Testis (tissue), 2 donors: ENCODE measurements at regions not wholly inside any gene's neighbourhood (a gene's known extent, or its start where the extent isn't known, plus 50 kb on each side); places are given as distances from the start of the nearest gene placed in this dataset.
A peak's percentile ranks its signal among the peaks of the same experiment; 100 is the strongest.

Source experiments
- DNase-seq: peaks from one replicate; pipeline ENCODE4 v3.0.0-alpha.2; 2019
- H3K27ac ChIP-seq, 2 donors: fragments of 200-600 bp; sonication (generic); one replicate each; pipeline ENCODE4 v1.5.1; 2019
- H3K27me3 ChIP-seq: fragments of 200-600 bp; sonication (generic); one replicate; pipeline ENCODE4 v1.5.1; 2019
- H3K36me3 ChIP-seq: fragments of 200-600 bp; sonication (generic); one replicate; pipeline ENCODE4 v1.5.1; 2017; ENCODE audit warnings: low read depth; ENCODE audit errors: missing control alignments
- H3K4me1 ChIP-seq: fragments of 200-600 bp; sonication (generic); one replicate; pipeline ENCODE4 v1.5.1; 2019
- H3K4me3 ChIP-seq, 2 donors: fragments of 200-600 bp; sonication (generic); one replicate each; pipeline ENCODE4 v1.5.1; 2017 to 2019
- H3K9me3 ChIP-seq: fragments of 200-600 bp; sonication (generic); one replicate; pipeline ENCODE4 v1.5.1; 2017
- POLR2A ChIP-seq: fragments of 450-650 bp; IDR thresholded peaks from one replicate; pipeline ENCODE4 v1.6.1; 2017; ENCODE audit warnings: antibody characterized with exemption, mild to moderate bottlenecking, moderate library complexity
- WGBS, 2 donors: methylation state at CpG; one replicate each; pipeline ENCODE4 v1.1.5; 2018; 5-methylcytosine and 5-hydroxymethylcytosine counted together
- intact Hi-C: fragments of 100-400 bp; cut with DNase I; formaldehyde crosslinking; loops from one replicate; pipeline ENCODE4 v1.15.1; 2023; ENCODE audit warnings: low total_unique reads
- TF ChIP-seq, protein P1 (sequence below), 3 experiments: fragments of 450-650 bp in 2 of 3; fragments of 200-600 bp in 1 of 3; sonication (generic) in 1 of 3; IDR thresholded peaks; one replicate each; pipeline ENCODE4 v1.5.1; 2016 to 2019; ENCODE audit warnings: antibody characterized with exemption in 3 of 3, mild to moderate bottlenecking in 2 of 3, moderate library complexity in 1 of 3

- intact Hi-C loops = no loop called here
- Histone ChIP-seq H3K36me3 (no peaks in the 10 kb centered on the region), H3K9me3 (no peaks in the 10 kb centered on the region), H3K27ac (no peak overlapping the region), H3K4me3 (no peak overlapping the region), H3K4me1 (no peaks in the 10 kb centered on the region), H3K27me3 (no peaks in the 10 kb centered on the region)
- no peak for DNase-seq
- TF ChIP-seq, protein P1, sequence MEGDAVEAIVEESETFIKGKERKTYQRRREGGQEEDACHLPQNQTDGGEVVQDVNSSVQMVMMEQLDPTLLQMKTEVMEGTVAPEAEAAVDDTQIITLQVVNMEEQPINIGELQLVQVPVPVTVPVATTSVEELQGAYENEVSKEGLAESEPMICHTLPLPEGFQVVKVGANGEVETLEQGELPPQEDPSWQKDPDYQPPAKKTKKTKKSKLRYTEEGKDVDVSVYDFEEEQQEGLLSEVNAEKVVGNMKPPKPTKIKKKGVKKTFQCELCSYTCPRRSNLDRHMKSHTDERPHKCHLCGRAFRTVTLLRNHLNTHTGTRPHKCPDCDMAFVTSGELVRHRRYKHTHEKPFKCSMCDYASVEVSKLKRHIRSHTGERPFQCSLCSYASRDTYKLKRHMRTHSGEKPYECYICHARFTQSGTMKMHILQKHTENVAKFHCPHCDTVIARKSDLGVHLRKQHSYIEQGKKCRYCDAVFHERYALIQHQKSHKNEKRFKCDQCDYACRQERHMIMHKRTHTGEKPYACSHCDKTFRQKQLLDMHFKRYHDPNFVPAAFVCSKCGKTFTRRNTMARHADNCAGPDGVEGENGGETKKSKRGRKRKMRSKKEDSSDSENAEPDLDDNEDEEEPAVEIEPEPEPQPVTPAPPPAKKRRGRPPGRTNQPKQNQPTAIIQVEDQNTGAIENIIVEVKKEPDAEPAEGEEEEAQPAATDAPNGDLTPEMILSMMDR (IDR thresholded peaks at IDR 0.05) = no peak
- no peak for TF ChIP-seq POLR2A
- 52 to 73% methylated on average over 5 of the region's 5 CpGs for WGBS, 2 donors
Observed at GRCh38 chr6:3928111-3928510, 78.9 kb downstream of the FAM50B start.

DNA sequence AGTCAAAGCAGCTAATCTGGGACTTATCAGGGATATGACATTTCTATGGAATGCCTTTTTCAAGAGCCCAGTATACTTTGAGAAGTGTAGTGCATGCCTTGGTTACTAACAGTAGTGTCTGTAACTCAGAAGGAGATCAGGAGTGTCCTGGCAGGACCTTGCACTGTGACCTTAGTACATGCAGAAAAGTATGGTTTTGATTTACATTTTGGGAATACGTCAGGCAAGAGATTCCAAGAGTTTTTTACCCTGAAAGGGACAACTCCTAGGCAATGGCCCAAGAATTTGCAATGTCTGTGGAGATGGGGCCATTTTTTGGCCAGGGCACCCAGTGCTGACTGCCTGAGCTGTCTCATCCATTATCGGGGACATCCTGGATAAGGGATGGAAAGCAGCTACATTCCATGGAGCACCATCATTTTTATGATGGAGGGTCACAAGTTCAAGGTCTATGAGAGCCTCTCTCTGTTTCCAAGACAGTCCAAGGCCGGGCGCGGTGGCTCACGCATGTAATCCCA is 80.2 kb downstream of the FAM50B start:
- intact Hi-C loops = no loop called here
- Histone ChIP-seq H3K27me3 (no peaks in the 10 kb centered on the region), H3K4me1 (no peaks in the 10 kb centered on the region), H3K27ac (no peak overlapping the region), H3K36me3 (no peaks in the 10 kb centered on the region), H3K9me3 (no peaks in the 10 kb centered on the region), H3K4me3 (no peak overlapping the region)
- TF ChIP-seq, protein P1 (IDR thresholded peaks at IDR 0.05) = no peak
- no peak for TF ChIP-seq POLR2A
- peak; percentile 37 for DNase-seq
- WGBS, 2 donors = 53 to 71% methylated on average over 6 of the region's 6 CpGs

GRCh38 chr6:3937438-3937837 is 88.3 kb downstream of the FAM50B start:
- no peaks in the 10 kb centered on the region for H3K9me3 ChIP-seq
- H3K27me3 ChIP-seq = no peaks in the 10 kb centered on the region
- TF ChIP-seq, protein P1 (IDR thresholded peaks at IDR 0.05) = no peak
- no peak for TF ChIP-seq POLR2A
- H3K27ac ChIP-seq = no peak overlapping the region
- H3K4me3 ChIP-seq = no peak overlapping the region
- WGBS, 2 donors = 90 to 91% methylated on average over 2 of the region's 2 CpGs
- intact Hi-C loops = no loop called here
- no peaks in the 10 kb centered on the region for H3K36me3 ChIP-seq
- DNase-seq = no peak
- no peaks in the 10 kb centered on the region for H3K4me1 ChIP-seq

DNA sequence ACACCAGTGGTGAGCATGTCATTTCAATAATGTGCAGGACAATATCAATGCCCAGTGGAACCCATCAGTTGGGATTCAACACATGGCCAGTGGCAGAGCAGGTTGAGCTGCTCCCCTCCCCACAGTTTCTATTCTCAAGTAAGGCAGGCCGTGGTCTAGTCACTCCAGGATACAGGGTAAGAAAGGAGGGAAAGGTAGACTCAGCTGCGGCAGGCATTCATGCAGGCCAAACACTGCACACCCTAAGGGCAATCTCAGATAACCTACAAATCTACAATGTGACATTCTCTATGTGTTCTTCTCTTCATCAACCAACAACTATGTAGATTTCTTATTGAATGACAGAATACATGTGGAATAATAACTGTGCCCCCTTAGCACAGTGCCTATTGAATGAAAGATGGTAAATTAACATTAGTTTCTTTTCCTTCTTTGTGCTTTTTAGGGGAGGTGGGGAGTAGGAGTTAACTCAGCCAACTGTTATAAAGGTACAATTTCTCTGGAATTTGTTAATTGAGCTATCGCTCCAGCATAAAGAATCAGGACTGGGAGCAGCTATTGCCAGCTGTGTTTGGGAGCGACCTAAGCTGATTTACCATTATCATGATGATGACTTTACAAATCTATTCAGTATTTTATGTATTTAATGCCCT is 89.7 kb downstream of the FAM50B start:
- intact Hi-C loops = no loop called here
- Histone ChIP-seq H3K4me3 (no peak overlapping the region), H3K36me3 (no peaks in the 10 kb centered on the region), H3K27me3 (no peaks in the 10 kb centered on the region), H3K4me1 (no peaks in the 10 kb centered on the region), H3K9me3 (no peaks in the 10 kb centered on the region), H3K27ac (no peak overlapping the region)
- no peak for DNase-seq
- no peak for TF ChIP-seq POLR2A
- TF ChIP-seq, protein P1 (IDR thresholded peaks at IDR 0.05) = no peak
- WGBS, 2 donors = 87 to 95% methylated on average over 4 of the region's 4 CpGs
